ENCODE measurements at regions not wholly inside any gene's neighbourhood (a gene's known extent, or its start where the extent isn't known, plus 50 kb on each side); places are given as distances from the start of the nearest gene placed in this dataset.
"Not testable (repeated sequence)": the region's sequence is repeated elsewhere in the genome, so short reads cannot be mapped to it uniquely, and the experiment has no call there.

GRCh38 chr7:92972441-92972840 is 136.1 kb upstream of the CDK6 start:
- DNase-seq: peak; percentile 51

GRCh38 chr7:92969061-92969460 is 132.7 kb upstream of the CDK6 start:
- no peak for DNase-seq

- DNase-seq: no peak
These were observed 132.1 kb upstream of the CDK6 start for GRCh38 chr7:92968502-92968901.

GRCh38 chr7:92967238-92967637 is 130.9 kb upstream of the CDK6 start:
- DNase-seq: no peak

GRCh38 chr7:92964141-92964540 is 127.8 kb upstream of the CDK6 start:
- no peak for DNase-seq

- DNase-seq: no peak
These were observed 127.2 kb upstream of the CDK6 start for GRCh38 chr7:92963566-92963965.

GRCh38 chr7:92961961-92962360 is 125.6 kb upstream of the CDK6 start:
- DNase-seq: no peak

- no peak for DNase-seq
These were observed 120.2 kb upstream of the CDK6 start for GRCh38 chr7:92956575-92956974.

GRCh38 chr7:92955081-92955480 is 118.7 kb upstream of the CDK6 start:
- no peak for DNase-seq

GRCh38 chr7:92953657-92954056 is 117.3 kb upstream of the CDK6 start:
- peak; percentile 5 for DNase-seq

- DNase-seq: no peak
These were observed 113.4 kb upstream of the CDK6 start for GRCh38 chr7:92949748-92950147.

- no peak for DNase-seq
These were observed 109.5 kb upstream of the CDK6 start for GRCh38 chr7:92945840-92946239.

- DNase-seq: no peak
These were observed 108.3 kb upstream of the CDK6 start for GRCh38 chr7:92944633-92945032.

- DNase-seq: not testable (repeated sequence)
These were observed 106.3 kb upstream of the CDK6 start for GRCh38 chr7:92942706-92943105.

GRCh38 chr7:92939666-92940360 is 103.4 kb upstream of the CDK6 start:
- no peak for DNase-seq

GRCh38 chr7:92934096-92934495 is 97.7 kb upstream of the CDK6 start:
- DNase-seq: no peak

- DNase-seq: no peak
These were observed 96.1 kb upstream of the CDK6 start for GRCh38 chr7:92932450-92932849.

GRCh38 chr7:92930404-92930803 is 94.0 kb upstream of the CDK6 start:
- DNase-seq: no peak

GRCh38 chr7:92926697-92927044 is 90.3 kb upstream of the CDK6 start:
- DNase-seq: no peak

- DNase-seq: peak; percentile 12
These were observed 89.7 kb upstream of the CDK6 start for GRCh38 chr7:92925876-92926696.

- no peak for DNase-seq
These were observed 88.4 kb upstream of the CDK6 start for GRCh38 chr7:92924800-92925199.

- no peak for DNase-seq
These were observed 80.9 kb upstream of the CDK6 start for GRCh38 chr7:92917230-92917629.

- DNase-seq: peak; percentile 59
These were observed 80.4 kb upstream of the CDK6 start for GRCh38 chr7:92916770-92917224.

GRCh38 chr7:92915348-92915747 is 79.0 kb upstream of the CDK6 start:
- no peak for DNase-seq

Measured in fibroblast of skin of scalp (primary cell).